NCI-H1694 treated with DMSO at 0.1 percent for 48 hours (cell line): ENCODE measurements at regions not wholly inside any gene's neighbourhood (a gene's known extent, or its start where the extent isn't known, plus 50 kb on each side); places are given as distances from the start of the nearest gene placed in this dataset.

Source experiments
- DNase-seq: peaks from one replicate; lab custom pipeline; 2025; lab: John Stamatoyannopoulos, UW

- no peak for DNase-seq
These were observed 508.2 kb downstream of the ACTL7B start for GRCh38 chr9:108347463-108348188.

- DNase-seq = no peak
These were observed 510.0 kb downstream of the ACTL7B start for GRCh38 chr9:108345826-108346225.

GRCh38 chr9:108339251-108339650 lies 516.5 kb downstream of the ACTL7B start:
- DNase-seq = no peak

GRCh38 chr9:108336575-108336974 lies 519.2 kb downstream of the ACTL7B start:
- DNase-seq = no peak

GRCh38 chr9:108333530-108333983 lies 522.2 kb downstream of the ACTL7B start:
- no peak for DNase-seq

GRCh38 chr9:108331596-108331995 lies 524.2 kb downstream of the ACTL7B start:
- no peak for DNase-seq

- no peak for DNase-seq
These were observed 530.4 kb downstream of the ACTL7B start for GRCh38 chr9:108325406-108325805.

- DNase-seq = no peak
These were observed 532.2 kb downstream of the ACTL7B start for GRCh38 chr9:108323615-108324014.

- no peak for DNase-seq
These were observed 533.3 kb downstream of the ACTL7B start for GRCh38 chr9:108322326-108323098.

GRCh38 chr9:108316630-108317029 lies 539.2 kb downstream of the ACTL7B start:
- no peak for DNase-seq

GRCh38 chr9:108316066-108316465 lies 539.7 kb downstream of the ACTL7B start:
- DNase-seq = no peak

- no peak for DNase-seq
These were observed 544.0 kb downstream of the ACTL7B start for GRCh38 chr9:108311745-108312144.

- no peak for DNase-seq
These were observed 545.6 kb downstream of the ACTL7B start for GRCh38 chr9:108310202-108310601.

- DNase-seq = no peak
These were observed 555.2 kb downstream of the ACTL7B start for GRCh38 chr9:108300306-108301287.

- no peak for DNase-seq
These were observed 558.7 kb downstream of the ACTL7B start for GRCh38 chr9:108297073-108297472.

- DNase-seq = no peak
These were observed 559.7 kb downstream of the ACTL7B start for GRCh38 chr9:108296056-108296455.

- no peak for DNase-seq
These were observed 564.2 kb downstream of the ACTL7B start for GRCh38 chr9:108291586-108291932.

- no peak for DNase-seq
These were observed 564.8 kb downstream of the ACTL7B start for GRCh38 chr9:108290839-108291585.

GRCh38 chr9:108286638-108287206 lies 569.1 kb downstream of the ACTL7B start:
- no peak for DNase-seq

- DNase-seq = no peak
These were observed 572.1 kb downstream of the ACTL7B start for GRCh38 chr9:108283696-108284095.

GRCh38 chr9:108282872-108283271 lies 572.9 kb downstream of the ACTL7B start:
- DNase-seq = no peak
